Activated T-cell treated with anti-CD3 and anti-CD28 coated beads, Interleukin-2, amount 50 U/mL, for 24 hours (primary cell): ENCODE measurements at regions not wholly inside any gene's neighbourhood (a gene's known extent, or its start where the extent isn't known, plus 50 kb on each side); places are given as distances from the start of the nearest gene placed in this dataset.
"Not testable (repeated sequence)": the region's sequence is repeated elsewhere in the genome, so short reads cannot be mapped to it uniquely, and the experiment has no call there.

Experiments
- DNase-seq: peaks from one replicate; pipeline ENCODE4 v3.0.0-alpha.2; 2020
- H3K27ac Mint-ChIP-seq: 2 replicates; pipeline ENCODE4 v1.8.0; 2020; ENCODE audit warnings: mild to moderate bottlenecking, mixed read lengths
- H3K27me3 Mint-ChIP-seq: 2 replicates; pipeline ENCODE4 v1.8.0; 2020; ENCODE audit warnings: mixed read lengths
- H3K36me3 Mint-ChIP-seq: 2 replicates; pipeline ENCODE4 v1.8.0; 2020; ENCODE audit warnings: low read depth, mixed read lengths
- H3K4me1 Mint-ChIP-seq: 2 replicates; pipeline ENCODE4 v1.8.0; 2020; ENCODE audit warnings: low read depth, mixed read lengths
- H3K4me3 Mint-ChIP-seq: 2 replicates; pipeline ENCODE4 v1.8.0; 2020; ENCODE audit warnings: mild to moderate bottlenecking, moderate library complexity, mixed read lengths
- H3K9me3 Mint-ChIP-seq: 2 replicates; pipeline ENCODE4 v1.8.0; 2020; ENCODE audit warnings: mixed read lengths

- Mint-ChIP-seq H3K9me3 (no peaks in the 10 kb centered on the region), H3K27ac (no peak overlapping the region), H3K27me3 (no peaks in the 10 kb centered on the region), H3K36me3 (no peaks in the 10 kb centered on the region), H3K4me3 (no peak overlapping the region), H3K4me1 (no peaks in the 10 kb centered on the region)
- DNase-seq = no peak
Observed at GRCh38 chr5:37966291-37966690, 126.5 kb upstream of the GDNF start.

- H3K9me3 Mint-ChIP-seq = peaks cover 12% of the 10 kb centered on the region
- no peak overlapping the region for H3K4me3 Mint-ChIP-seq
- H3K27me3 Mint-ChIP-seq = no peaks in the 10 kb centered on the region
- no peak for DNase-seq
- H3K4me1 Mint-ChIP-seq = no peaks in the 10 kb centered on the region
- no peaks in the 10 kb centered on the region for H3K36me3 Mint-ChIP-seq
- H3K27ac Mint-ChIP-seq = no peak overlapping the region
Observed at GRCh38 chr5:37962389-37962788, 122.5 kb upstream of the GDNF start.

DNA sequence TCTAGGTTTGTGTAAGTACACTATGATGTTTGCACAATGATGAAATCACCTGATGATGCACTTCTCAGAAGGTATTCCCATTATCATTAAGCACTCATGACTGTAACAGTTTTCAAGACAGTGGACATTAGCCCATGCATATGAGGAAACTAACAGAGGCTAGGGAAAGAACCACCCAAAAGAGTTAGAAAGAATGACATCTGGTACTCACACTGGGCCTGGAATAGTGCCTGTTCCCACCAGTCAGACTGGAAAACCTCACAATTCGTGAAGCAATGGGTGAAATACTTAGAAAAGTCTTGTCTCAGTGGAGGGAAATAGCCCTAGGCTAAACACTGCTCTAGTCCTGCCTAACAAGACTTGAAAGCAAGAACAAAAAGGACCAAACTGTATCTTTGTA is 117.4 kb upstream of the GDNF start:
- Mint-ChIP-seq H3K9me3 (peaks cover 12% of the 10 kb centered on the region), H3K27me3 (no peaks in the 10 kb centered on the region), H3K36me3 (no peaks in the 10 kb centered on the region)

GRCh38 chr5:37955748-37956147 is 115.9 kb upstream of the GDNF start:
- Mint-ChIP-seq H3K4me1 (no peaks in the 10 kb centered on the region), H3K4me3 (no peak overlapping the region), H3K27ac (no peak overlapping the region), H3K36me3 (no peaks in the 10 kb centered on the region), H3K9me3 (peaks cover 12% of the 10 kb centered on the region), H3K27me3 (no peaks in the 10 kb centered on the region)
- DNase-seq = no peak

More for the DNA sequence above, 117.4 kb upstream of the GDNF start:
- Mint-ChIP-seq H3K4me3 (no peak overlapping the region), H3K4me1 (no peaks in the 10 kb centered on the region), H3K27ac (no peak overlapping the region)
- DNase-seq = no peak

- Mint-ChIP-seq H3K9me3 (peaks cover 10% of the 10 kb centered on the region), H3K27ac (no peak overlapping the region), H3K4me3 (no peak overlapping the region), H3K27me3 (no peaks in the 10 kb centered on the region), H3K4me1 (no peaks in the 10 kb centered on the region), H3K36me3 (no peaks in the 10 kb centered on the region)
- no peak for DNase-seq
Observed at GRCh38 chr5:37954561-37954960, 114.7 kb upstream of the GDNF start.

DNA sequence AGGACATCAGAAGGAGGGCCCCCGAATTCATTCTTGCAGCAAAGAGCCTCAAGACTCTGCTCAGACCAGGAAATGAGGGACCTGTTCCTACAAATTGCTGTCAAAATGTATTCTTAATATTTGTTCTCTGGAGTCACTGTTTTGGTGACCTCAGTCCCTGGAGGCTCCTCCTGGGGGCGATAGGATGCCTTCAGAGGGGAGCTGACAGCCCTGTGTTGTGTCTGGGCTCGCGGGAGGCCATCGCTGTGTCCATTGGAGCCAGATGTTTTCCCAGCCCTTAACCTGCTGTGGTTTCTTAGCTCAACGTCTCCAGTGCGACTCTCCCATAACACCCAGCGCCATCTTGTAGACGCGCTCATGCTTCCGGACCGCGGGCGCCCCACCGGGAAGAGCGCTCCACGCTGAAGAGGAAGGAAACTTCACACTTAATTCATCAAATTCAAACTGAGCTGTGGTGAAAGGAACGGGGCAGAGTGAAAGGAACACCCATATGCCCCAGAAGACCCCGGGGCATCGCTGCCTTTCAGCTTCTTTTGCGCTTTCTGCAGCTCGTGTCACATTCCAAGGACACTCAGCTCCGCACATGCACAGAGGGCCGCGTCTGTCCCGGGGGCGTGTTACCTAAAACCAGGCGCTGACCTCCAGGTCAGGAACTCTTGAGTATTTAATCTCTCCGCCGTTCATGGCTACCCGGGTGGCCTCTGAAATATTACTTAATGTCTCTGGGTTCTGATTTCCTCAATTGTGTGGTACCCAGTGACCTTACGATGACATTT is 112.3 kb upstream of the GDNF start:
- H3K27me3 Mint-ChIP-seq = no peaks in the 10 kb centered on the region
- H3K9me3 Mint-ChIP-seq = no peaks in the 10 kb centered on the region
- H3K4me3 Mint-ChIP-seq = no peak overlapping the region
- no peaks in the 10 kb centered on the region for H3K4me1 Mint-ChIP-seq
- DNase-seq = no peak
- H3K27ac Mint-ChIP-seq = no peak overlapping the region
- H3K36me3 Mint-ChIP-seq = no peaks in the 10 kb centered on the region

DNA sequence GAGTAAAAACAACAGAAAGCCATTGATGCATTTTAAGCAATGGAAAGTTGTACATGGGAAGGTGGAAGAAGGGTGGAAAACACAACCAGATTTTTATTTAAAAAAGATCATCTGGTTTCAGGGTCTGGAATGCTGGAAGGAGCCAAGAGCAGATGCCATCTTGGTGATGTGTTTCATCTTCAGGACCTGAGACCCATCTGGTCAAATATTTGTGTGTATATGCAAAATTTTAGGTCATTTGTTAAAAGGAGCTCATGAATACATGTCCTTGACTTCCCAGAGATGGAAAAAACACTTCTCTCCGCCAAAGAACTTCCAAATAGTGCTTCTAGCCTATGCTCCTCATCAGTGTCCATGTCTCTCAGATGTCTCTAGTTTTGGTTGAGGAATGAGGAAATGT is 110.6 kb upstream of the GDNF start:
- no peak for DNase-seq
- Mint-ChIP-seq H3K27me3 (no peaks in the 10 kb centered on the region), H3K4me1 (no peaks in the 10 kb centered on the region), H3K4me3 (no peak overlapping the region), H3K9me3 (no peaks in the 10 kb centered on the region), H3K27ac (no peak overlapping the region), H3K36me3 (no peaks in the 10 kb centered on the region)

DNA sequence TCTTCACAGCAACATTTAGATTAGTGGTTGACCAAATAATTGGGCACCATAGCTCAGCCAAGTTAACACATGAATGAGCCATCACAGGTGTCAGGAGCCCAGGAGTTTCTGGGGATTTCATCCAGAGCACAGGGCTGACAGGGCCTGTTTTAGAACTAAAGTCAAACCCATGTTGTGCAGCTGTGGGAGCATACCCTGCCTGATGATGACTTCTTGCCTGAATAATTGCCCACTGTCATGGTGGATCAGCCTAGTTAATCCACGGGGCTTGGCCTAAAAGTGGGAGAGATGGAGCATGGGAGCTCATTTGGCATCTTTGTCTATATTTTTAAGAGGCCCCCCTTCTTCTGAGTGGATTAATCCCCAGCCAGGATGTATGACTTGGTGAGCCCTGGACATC is 105.6 kb upstream of the GDNF start:
- H3K27me3 Mint-ChIP-seq = peaks cover 3% of the 10 kb centered on the region
- no peak overlapping the region for H3K27ac Mint-ChIP-seq
- H3K4me3 Mint-ChIP-seq = no peak overlapping the region

GRCh38 chr5:37943136-37943535 is 103.3 kb upstream of the GDNF start:
- not testable (repeated sequence) for H3K27ac Mint-ChIP-seq, H3K36me3 Mint-ChIP-seq, H3K9me3 Mint-ChIP-seq, H3K4me3 Mint-ChIP-seq, H3K4me1 Mint-ChIP-seq, DNase-seq, H3K27me3 Mint-ChIP-seq

More for the DNA sequence above, 105.6 kb upstream of the GDNF start:
- no peaks in the 10 kb centered on the region for H3K36me3 Mint-ChIP-seq
- no peak for DNase-seq
- H3K9me3 Mint-ChIP-seq = no peaks in the 10 kb centered on the region
- no peaks in the 10 kb centered on the region for H3K4me1 Mint-ChIP-seq

DNA sequence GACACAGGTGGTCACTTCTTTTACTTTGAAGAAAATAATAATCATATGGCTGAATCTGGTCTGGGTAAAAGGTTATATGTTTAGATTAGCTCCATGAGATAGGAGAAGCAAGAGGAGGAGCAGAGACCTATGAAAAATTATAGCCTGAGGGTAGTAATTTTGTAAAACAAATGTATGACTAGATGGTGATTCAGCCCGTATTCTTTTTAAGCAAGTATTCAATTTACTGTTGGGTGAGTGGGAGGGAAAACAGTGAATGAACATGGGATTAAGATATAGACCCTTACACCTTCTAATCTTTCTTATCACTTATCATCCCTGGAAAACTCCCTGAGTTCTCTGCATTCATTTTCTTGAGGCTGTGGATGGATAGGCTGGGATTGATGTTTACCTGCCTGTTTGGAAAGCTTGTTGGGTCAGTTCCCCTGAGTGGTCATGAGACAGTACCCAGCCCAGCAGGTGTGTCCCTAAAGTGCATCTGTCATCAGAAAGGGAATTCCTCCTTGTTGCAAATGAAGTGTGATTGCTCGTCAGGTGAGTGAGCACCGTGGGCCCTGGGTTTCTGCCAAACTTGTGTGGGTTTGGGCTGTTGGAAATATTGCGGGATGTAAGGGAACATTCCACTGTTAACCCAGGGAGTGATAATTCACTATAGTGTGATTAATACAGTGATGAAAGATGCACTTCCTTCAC is 101.2 kb upstream of the GDNF start:
- peaks cover 3% of the 10 kb centered on the region for H3K9me3 Mint-ChIP-seq
- DNase-seq = no peak
- no peak overlapping the region for H3K4me3 Mint-ChIP-seq
- no peaks in the 10 kb centered on the region for H3K36me3 Mint-ChIP-seq
- H3K4me1 Mint-ChIP-seq = no peaks in the 10 kb centered on the region
- H3K27ac Mint-ChIP-seq = no peak overlapping the region
- H3K27me3 Mint-ChIP-seq = peaks cover 6% of the 10 kb centered on the region

GRCh38 chr5:37938861-37939260 is 99.0 kb upstream of the GDNF start:
- Mint-ChIP-seq H3K27me3 (peaks cover 6% of the 10 kb centered on the region), H3K27ac (no peak overlapping the region), H3K9me3 (peaks cover 3% of the 10 kb centered on the region), H3K36me3 (no peaks in the 10 kb centered on the region), H3K4me1 (no peaks in the 10 kb centered on the region), H3K4me3 (no peak overlapping the region)
- DNase-seq = no peak

- no peak overlapping the region for H3K27ac Mint-ChIP-seq
- no peaks in the 10 kb centered on the region for H3K36me3 Mint-ChIP-seq
Observed at GRCh38 chr5:37938076-37938852, 98.4 kb upstream of the GDNF start.

GRCh38 chr5:37936091-37936490 is 96.2 kb upstream of the GDNF start:
- Mint-ChIP-seq H3K36me3 (no peaks in the 10 kb centered on the region), H3K27ac (no peak overlapping the region), H3K4me1 (no peaks in the 10 kb centered on the region), H3K9me3 (peaks cover 3% of the 10 kb centered on the region), H3K4me3 (no peak overlapping the region), H3K27me3 (peaks cover 3% of the 10 kb centered on the region)
- no peak for DNase-seq

More at GRCh38 chr5:37938076-37938852, 98.4 kb upstream of the GDNF start:
- Mint-ChIP-seq H3K9me3 (peaks cover 3% of the 10 kb centered on the region), H3K4me3 (no peak overlapping the region), H3K4me1 (no peaks in the 10 kb centered on the region), H3K27me3 (peaks cover 6% of the 10 kb centered on the region)
- no peak for DNase-seq

DNA sequence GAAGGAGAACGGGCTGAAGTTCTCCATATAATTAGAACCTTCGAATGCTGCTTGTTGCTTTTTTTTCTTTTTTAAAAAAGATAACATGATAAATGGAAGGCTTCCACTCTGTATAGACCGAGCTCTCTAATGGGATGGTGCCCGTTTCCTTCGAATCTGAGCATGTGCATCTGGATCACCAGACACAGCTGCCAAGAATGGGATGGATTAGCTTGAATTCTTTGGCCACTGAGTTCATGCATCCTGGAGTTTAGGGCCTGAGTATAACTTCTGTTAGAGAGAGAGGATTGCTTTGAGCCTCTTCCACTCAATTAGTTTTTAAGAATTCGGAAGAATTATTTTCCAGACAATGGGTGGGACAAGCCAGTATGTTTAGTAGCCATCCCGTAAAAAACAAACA is 93.7 kb upstream of the GDNF start:
- DNase-seq = no peak
- Mint-ChIP-seq H3K27ac (no peak overlapping the region), H3K27me3 (peaks cover 1% of the 10 kb centered on the region), H3K9me3 (no peaks in the 10 kb centered on the region), H3K4me1 (no peaks in the 10 kb centered on the region), H3K4me3 (no peak overlapping the region), H3K36me3 (no peaks in the 10 kb centered on the region)

DNA sequence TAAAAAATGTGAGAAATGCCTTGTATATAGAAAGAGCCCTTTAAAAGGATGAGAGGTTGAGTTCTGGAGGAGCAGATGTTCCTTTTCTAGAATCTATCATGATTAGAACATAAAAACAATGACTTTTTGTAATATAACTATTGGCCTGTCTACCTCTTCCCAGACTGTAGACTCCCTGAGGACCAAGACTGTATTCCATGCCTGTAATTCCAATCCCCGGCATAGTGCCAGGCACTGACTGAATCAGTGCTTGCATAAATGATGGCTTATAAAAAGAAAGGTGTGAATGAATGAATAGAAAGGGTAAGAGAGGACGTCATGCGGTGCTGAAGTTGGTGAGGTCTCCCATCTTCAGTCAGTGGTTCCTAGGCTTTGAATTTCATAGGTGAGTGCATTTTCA is 92.6 kb upstream of the GDNF start:
- Mint-ChIP-seq H3K4me3 (no peak overlapping the region), H3K27me3 (peaks cover 5% of the 10 kb centered on the region), H3K27ac (no peak overlapping the region), H3K36me3 (no peaks in the 10 kb centered on the region), H3K9me3 (no peaks in the 10 kb centered on the region), H3K4me1 (no peaks in the 10 kb centered on the region)
- DNase-seq = no peak
